HepG2 (cell line): ENCODE measurements at regions not wholly inside any gene's neighbourhood (a gene's known extent, or its start where the extent isn't known, plus 50 kb on each side); places are given as distances from the start of the nearest gene placed in this dataset.

Experiments
- KDM5A ChIP-seq: fragments of 200-600 bp; sonication (generic); IDR thresholded peaks from 2 replicates; pipeline ENCODE4 v1.7.0; 2018; ENCODE audit warnings: antibody characterized with exemption, mild to moderate bottlenecking, low read length, borderline replicate concordance
- MTA3 ChIP-seq: sonication (generic); formaldehyde crosslinking; IDR thresholded peaks from 2 replicates; pipeline ENCODE4 v1.4.0; 2020; ENCODE audit warnings: missing genetic modification reagents
- POLR2A ChIP-seq, 2 experiments: IDR thresholded peaks; 2 replicates each; pipeline ENCODE4 v1.6.1; 2011; ENCODE audit warnings: low read depth in 2 of 2, low read length in 2 of 2, mild to moderate bottlenecking in 1 of 2, moderate library complexity in 1 of 2; ENCODE audit not compliant: insufficient read depth in 1 of 2
- POLR2AphosphoS5 ChIP-seq: IDR thresholded peaks from 2 replicates; pipeline ENCODE4 v1.6.1; 2012; ENCODE audit warnings: low read depth, low read length
- RFX5 ChIP-seq: IDR thresholded peaks from 2 replicates; pipeline ENCODE4 v1.6.1; 2011; ENCODE audit warnings: low read depth, low read length, improper control_type of control experiment
- ZNF224 ChIP-seq: sonication (generic); formaldehyde crosslinking; IDR thresholded peaks from 2 replicates; pipeline ENCODE4 v1.5.0; 2020; ENCODE audit warnings: mild to moderate bottlenecking, missing genetic modification reagents
- ZNF329 ChIP-seq: sonication (generic); formaldehyde crosslinking; IDR thresholded peaks from 2 replicates; pipeline ENCODE4 v1.9.0; 2021; ENCODE audit warnings: low read depth, mild to moderate bottlenecking, missing genetic modification reagents
- ZSCAN12 ChIP-seq: sonication (generic); formaldehyde crosslinking; IDR thresholded peaks from 2 replicates; pipeline ENCODE4 v1.9.0; 2021; ENCODE audit warnings: mild to moderate bottlenecking, missing genetic modification reagents
- ZSCAN30 ChIP-seq: sonication (generic); formaldehyde crosslinking; IDR thresholded peaks from 2 replicates; pipeline ENCODE4 v1.5.0; 2020; ENCODE audit warnings: mild to moderate bottlenecking, missing genetic modification reagents
- TF ChIP-seq, protein P1 (sequence below): sonication (generic); formaldehyde crosslinking; IDR thresholded peaks from 2 replicates; pipeline ENCODE4 v1.5.1; 2020; ENCODE audit warnings: missing genetic modification reagents, mild to moderate bottlenecking, borderline replicate concordance
- TF ChIP-seq, protein P2 (sequence below): IDR thresholded peaks from 2 replicates; pipeline ENCODE4 v1.6.1; 2016; ENCODE audit warnings: control low read depth
- TF ChIP-seq, protein P3 (sequence below), 2 experiments: sonication (generic) in 1 of 2; formaldehyde crosslinking in 1 of 2; IDR thresholded peaks; 2 replicates each; pipeline versions ENCODE4 v1.5.1 to v1.6.1; 2011 to 2020; ENCODE audit warnings: borderline replicate concordance in 1 of 2, low read depth in 1 of 2, low read length in 1 of 2, mild to moderate bottlenecking in 1 of 2, missing genetic modification reagents in 1 of 2, moderate library complexity in 1 of 2

DNA sequence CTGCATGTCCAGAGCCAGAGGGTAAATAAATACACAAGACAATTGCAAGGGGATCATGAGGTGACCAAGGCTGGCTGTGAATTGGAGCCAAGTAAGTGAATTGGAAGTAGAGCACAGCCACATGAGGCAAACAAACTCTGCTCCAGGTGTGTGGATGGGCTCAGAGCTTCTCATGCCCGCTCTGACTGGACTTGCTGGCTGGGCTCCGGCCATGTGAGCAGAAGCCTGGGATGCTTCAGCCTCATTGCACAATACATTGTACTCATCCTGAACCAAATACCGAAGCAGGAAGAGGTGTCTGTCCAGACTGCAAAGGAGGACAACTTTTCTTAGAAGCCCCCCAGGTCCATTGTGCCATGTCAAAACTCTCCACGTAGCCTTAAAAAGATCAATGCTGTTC, 193.0 kb downstream of the TTC8 start:
- TF ChIP-seq POLR2AphosphoS5 (no peak), ZNF329 (CRISPR knock-in tag) (no peak), RFX5 (no peak), POLR2A (IDR thresholded peaks at IDR 0.05; ENCODE audit: insufficient read depth in 1 of 2, low read depth in 2 of 2, low read length in 2 of 2) (no peak), MTA3 (CRISPR knock-in tag) (no peak), ZSCAN30 (CRISPR knock-in tag) (no peak), ZNF224 (CRISPR knock-in tag) (no peak), ZSCAN12 (CRISPR knock-in tag) (no peak), KDM5A (no peak)
- TF ChIP-seq, protein P1, sequence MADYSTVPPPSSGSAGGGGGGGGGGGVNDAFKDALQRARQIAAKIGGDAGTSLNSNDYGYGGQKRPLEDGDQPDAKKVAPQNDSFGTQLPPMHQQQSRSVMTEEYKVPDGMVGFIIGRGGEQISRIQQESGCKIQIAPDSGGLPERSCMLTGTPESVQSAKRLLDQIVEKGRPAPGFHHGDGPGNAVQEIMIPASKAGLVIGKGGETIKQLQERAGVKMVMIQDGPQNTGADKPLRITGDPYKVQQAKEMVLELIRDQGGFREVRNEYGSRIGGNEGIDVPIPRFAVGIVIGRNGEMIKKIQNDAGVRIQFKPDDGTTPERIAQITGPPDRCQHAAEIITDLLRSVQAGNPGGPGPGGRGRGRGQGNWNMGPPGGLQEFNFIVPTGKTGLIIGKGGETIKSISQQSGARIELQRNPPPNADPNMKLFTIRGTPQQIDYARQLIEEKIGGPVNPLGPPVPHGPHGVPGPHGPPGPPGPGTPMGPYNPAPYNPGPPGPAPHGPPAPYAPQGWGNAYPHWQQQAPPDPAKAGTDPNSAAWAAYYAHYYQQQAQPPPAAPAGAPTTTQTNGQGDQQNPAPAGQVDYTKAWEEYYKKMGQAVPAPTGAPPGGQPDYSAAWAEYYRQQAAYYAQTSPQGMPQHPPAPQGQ (CRISPR knock-in tag) = no peak
- TF ChIP-seq, protein P2, sequence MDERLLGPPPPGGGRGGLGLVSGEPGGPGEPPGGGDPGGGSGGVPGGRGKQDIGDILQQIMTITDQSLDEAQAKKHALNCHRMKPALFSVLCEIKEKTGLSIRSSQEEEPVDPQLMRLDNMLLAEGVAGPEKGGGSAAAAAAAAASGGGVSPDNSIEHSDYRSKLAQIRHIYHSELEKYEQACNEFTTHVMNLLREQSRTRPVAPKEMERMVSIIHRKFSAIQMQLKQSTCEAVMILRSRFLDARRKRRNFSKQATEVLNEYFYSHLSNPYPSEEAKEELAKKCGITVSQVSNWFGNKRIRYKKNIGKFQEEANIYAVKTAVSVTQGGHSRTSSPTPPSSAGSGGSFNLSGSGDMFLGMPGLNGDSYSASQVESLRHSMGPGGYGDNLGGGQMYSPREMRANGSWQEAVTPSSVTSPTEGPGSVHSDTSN (CRISPR knock-in tag) = no peak
- TF ChIP-seq, protein P3, sequence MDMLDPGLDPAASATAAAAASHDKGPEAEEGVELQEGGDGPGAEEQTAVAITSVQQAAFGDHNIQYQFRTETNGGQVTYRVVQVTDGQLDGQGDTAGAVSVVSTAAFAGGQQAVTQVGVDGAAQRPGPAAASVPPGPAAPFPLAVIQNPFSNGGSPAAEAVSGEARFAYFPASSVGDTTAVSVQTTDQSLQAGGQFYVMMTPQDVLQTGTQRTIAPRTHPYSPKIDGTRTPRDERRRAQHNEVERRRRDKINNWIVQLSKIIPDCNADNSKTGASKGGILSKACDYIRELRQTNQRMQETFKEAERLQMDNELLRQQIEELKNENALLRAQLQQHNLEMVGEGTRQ (IDR thresholded peaks at IDR 0.05; ENCODE audit: low read depth, low read length) = no peak
- TF ChIP-seq, protein P3 (CRISPR knock-in tag; IDR thresholded peaks at IDR 0.05; ENCODE audit: borderline replicate concordance) = no peak
